HG02798 (cell line): ENCODE measurements at regions not wholly inside any gene's neighbourhood (a gene's known extent, or its start where the extent isn't known, plus 50 kb on each side); places are given as distances from the start of the nearest gene placed in this dataset.
"Not testable (repeated sequence)": the region's sequence is repeated elsewhere in the genome, so short reads cannot be mapped to it uniquely, and the experiment has no call there.

Experiments used
- ATAC-seq: cut with Tn5 transposase; IDR thresholded peaks from one replicate; pipeline ENCODE4 v1.9.1; 2021; ENCODE audit warnings: mild to moderate bottlenecking; ENCODE audit not compliant: unreplicated experiment, poor library complexity

DNA sequence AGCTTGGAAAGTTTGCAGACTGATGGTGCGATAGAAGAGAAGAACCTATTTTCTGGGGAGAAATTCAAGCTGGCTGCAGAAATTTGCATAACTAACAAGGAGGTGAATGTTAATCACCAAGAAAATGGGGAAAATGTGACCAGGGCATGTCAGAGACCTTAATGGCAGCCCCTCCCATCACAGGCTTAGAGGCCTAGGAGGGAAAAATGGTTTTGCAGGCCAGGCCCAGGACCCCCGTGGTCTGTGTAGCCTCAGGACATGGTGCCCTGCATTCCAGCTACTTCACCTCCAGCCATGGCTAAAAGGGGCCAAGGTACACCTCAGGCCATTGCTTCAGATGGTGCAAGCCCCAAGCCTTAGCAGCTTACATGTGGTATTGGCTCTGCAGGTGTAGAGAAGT lies 207.1 kb upstream of the CXorf66 start:
- ATAC-seq: no peak

DNA sequence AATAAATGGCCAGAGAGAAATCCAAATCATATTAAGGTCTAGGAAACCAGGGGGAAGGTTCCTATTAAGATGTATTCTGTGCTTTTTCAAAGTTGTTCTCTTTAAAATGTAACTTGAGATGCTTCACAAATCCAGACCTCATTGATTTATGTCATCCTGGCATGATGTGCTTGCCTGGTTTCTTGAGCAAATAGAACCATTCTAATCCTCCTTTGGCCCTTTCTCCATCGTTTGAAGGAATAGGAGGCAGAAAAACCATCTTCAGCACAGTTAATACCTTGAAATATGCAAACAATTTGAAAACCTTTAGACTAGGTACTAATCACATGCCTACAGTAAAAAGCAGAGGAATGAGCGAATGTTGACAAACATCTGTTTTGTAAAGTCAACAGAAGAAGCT lies 202.2 kb upstream of the CXorf66 start:
- ATAC-seq: no peak

DNA sequence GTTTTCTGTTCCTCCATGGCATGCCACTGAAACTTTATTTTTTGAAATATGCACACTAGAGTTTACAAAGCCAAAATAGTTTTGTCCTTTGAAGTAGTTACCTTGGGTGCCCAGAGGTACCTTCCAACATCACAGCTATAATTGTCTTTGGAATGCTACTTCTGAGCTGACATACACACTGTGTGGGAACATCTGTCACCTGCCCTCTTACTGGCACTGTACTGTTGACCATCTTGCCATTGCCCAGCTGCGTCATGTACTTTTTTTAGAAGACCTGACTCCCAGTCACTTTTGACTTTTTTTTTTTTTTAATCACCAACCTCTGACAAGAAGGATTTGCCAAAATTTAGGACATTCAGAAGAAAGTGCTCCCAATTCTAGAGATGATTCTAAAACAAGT lies 200.5 kb upstream of the CXorf66 start:
- ATAC-seq: no peak

DNA sequence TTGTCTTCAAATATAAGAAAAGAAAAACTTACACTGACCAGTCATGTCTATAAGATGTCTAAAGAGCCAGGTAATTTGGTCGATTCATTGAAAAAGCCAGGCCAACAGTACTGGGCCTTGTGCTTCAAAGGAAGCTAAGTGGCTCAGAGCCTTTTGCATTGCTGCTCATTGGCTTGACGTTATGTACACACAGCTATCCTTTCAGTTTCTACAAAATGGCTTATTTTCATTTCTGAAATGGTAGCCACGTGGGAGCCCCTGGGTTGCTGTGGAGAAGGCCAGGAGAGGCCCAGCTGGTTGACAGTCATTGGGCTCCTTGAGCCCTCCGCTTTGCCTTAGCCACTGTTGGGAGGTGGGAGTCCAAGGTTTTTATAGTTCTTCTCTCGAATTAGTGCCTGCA lies 199.1 kb upstream of the CXorf66 start:
- no peak for ATAC-seq

DNA sequence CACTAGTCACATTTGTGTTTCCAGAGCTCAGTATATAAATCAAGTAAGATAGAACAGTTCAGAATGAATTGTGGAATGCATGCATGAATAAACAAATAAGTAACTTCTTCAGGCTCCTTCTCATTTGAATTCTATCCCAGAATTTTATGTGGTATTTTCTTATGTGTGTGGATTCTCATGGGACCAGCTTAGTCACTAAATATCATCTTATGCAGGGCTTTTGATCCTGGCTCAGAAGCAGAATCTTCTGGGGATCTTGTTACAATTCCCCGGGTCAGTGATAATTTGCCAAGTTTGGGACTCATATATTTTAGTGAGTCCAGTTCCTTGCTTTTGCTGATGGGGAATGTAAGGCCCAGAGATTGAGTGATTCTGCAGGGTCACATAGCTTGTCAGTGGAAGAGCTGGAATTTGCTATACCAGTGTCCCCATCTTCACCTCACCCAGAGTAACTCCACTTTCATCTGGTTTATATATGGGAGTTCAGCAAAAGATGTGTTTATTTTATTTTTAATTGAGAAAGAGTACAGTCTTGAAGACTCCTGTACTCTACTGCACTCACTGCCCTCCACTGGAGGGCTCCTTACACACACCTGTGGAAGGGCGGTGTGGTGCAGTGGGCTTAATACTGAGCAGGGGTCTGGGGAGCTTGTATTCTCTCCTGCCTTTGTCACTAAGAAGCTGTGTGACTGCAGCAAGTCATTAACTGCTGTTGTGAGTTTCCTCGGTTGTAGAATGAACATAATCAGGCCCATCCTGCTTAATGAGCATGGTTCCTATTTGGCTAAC lies 198.2 kb upstream of the CXorf66 start:
- no peak for ATAC-seq

DNA sequence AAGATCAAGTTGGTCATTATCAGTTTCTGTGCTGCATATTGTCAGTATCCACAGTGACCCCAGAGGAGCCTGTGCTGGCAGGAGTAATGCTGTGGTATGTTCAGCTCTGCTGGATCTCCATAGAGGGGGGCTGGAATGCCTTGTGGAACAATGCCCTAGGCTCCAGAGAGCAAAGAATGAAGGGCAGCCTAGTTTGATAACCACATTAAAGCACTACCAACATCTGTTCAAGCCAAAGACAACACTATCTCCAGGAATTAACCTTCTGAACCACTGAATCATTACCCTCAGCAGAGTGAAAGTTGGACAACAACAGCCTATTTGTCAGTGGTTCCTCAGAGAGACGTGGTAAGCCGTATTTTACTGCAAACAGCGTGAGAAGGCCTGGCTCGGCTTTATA lies 192.3 kb upstream of the CXorf66 start:
- ATAC-seq: no peak

DNA sequence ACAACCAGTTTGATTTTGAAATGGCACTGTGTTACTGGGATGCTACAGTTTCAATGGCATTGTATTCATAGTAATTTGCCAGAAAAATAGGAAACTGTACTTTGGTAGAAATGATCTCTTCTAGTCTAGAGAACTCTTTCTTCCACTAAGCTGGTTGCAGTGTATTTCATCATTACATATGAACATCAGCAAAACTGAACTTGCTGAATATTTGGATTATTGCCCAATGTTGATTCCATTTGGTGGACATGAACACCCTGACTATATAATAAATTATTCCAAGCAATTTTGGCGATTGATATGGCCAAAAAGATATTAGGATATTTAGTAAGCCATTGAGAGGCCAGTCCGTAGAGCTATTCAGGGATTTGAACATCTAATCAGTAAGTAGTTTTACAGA lies 191.8 kb upstream of the CXorf66 start:
- no peak for ATAC-seq

DNA sequence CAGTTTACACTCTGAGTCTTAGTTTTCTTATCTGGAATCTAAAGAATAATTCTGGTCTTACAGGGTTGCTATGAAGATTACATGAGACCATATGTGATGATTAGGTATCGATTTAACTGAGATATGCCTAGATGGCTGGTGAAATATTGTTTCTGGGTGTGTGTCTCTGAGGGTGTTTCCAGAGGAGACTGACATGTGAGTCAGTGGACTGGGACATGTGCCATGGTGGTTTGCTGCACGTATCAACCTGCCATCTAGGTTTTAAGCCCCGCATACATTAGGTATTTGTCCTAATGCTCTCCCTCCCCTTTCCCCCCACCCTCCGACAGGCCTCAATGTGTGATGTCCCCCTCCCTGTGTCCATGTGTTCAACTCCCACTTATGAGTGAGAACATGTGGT lies 186.0 kb upstream of the CXorf66 start:
- ATAC-seq: no peak

DNA sequence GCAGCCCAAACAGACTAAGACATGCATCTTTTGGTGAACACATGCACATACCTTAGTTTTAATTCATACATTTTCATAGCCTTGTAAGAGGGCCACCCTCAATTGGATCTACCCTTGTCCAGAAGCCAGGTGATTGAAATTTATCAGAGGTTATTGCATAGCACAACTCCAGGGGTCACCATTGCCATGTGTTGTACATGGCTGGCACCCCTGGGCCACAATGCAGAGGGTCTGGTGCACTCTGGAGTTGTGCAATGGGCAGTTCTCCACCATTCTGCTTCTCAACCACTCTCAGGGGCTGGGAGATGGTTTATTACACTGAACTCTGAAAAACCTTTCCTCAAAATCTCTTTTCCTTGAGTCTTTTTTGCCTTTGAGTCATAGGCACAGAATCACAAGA lies 184.4 kb upstream of the CXorf66 start:
- ATAC-seq: no peak

DNA sequence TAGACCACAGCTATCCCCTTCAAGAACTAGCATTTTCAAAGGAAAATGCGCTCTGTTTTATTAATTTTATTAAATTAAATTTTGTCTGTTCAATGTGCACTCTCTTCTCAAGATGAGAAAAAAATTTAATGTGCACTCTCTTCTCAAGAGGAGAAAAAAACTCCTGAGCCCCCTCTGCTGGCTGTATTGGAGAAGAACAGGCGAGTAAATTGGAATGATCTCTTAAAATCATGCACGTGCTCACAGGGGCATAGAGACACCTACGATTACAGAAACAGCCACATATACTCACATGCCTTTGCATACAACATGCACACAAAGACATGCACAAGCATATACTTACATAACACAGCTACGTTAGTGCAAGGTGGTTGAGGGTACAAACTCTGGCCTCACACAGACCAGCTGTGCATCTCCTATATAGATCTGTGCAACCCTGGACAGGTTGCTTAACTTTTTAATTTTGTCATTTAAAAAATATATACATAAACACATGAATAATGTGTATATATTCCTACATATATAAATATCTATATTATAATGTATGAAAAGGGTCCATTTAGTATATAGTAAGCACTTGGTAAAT lies 176.2 kb upstream of the CXorf66 start:
- ATAC-seq: no peak

DNA sequence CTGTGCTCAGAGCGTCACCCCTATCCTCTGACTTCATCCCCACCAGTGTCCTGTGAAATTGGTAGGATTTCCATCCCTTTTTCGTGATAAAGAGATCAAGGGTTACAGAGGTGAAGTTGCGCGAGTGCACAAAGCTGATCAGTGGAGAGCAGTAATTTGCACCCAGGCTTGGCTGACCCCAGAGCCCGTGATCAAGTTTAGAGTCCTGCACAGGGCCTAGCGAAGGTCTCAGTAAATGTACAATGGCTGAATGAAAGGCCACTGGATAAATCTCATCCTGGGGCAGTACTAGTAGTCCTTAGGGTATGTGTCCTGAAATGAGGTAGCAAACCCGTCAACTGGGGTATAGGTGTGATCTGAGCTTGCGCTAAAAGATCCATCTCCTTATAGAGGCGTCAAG lies 173.2 kb upstream of the CXorf66 start:
- ATAC-seq: not testable (repeated sequence)

DNA sequence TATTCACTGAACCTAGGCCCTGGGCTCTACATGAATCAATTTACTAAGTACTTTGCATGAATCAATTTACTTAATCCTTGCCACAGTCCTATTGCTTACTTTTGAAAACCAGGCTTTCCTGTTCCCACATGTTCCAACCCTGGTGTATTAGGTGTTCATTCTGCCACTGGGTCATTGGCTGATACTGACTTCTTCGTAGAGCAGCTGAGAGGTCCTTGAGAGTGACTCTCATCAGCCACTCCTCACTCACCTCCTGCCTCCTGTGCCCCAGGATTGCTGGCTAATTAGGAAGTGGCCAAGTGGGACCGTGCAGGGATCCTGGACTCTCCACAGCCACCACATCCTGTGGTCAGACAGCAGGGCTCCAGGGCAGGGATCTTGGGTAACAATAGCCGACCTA lies 172.7 kb upstream of the CXorf66 start:
- ATAC-seq: not testable (repeated sequence)

DNA sequence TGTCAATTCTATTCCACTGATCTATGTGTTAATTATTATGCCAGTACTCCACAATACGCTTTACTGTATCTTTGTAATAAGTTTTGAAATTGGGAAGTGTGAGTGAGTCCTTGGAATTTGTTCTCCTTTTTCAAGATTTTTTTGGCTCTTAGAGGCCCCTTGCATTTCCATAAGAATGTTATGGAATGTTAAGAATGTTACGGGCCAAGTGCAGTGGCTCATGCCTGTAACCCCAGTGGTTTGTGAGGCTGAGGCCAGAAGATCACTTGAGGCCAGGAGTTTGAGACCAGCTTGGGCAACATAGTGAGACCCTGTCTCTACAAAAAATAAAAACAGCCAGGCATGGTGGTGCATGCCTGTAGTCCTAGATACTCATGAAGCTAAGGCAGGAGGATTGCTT lies 167.6 kb upstream of the CXorf66 start:
- ATAC-seq: no peak

DNA sequence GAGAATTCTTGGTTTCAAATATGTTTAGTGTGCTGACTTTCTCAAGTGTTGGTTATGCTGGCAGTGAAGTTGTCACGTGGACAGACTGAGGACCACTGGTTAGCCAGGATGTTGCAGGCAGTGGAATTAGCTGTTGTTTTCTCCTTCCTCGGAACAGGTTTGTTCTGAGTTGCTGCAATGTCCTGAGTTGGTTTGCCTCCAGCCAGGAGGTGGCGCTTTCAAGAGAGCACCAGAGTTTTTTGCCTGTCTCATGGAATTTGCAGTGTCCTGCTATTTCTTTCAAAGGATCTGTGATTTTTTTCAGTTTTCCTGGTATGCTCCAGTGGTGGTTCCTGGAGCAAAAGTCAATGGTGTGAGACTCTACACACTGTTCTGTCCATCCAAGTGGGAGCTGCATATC lies 158.1 kb upstream of the CXorf66 start:
- no peak for ATAC-seq

DNA sequence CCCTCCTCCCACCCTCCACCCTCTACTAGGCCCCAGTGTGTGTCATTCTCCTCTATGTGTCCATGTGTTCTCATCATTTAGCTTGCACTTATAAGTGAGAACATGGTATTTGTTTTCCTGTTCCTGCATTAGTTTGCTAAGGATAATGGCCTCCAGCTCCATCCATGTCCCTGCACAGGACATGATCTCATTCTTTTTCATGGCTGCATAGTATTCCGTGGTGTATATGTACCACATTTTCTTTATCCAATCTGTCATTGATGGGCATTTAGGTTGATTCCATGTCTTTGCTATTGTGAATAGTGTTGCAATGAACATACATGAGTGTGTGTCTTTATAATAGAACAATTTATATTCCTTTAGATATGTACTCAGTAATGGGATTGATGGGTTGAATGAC lies 148.7 kb upstream of the CXorf66 start:
- ATAC-seq: not testable (repeated sequence)

DNA sequence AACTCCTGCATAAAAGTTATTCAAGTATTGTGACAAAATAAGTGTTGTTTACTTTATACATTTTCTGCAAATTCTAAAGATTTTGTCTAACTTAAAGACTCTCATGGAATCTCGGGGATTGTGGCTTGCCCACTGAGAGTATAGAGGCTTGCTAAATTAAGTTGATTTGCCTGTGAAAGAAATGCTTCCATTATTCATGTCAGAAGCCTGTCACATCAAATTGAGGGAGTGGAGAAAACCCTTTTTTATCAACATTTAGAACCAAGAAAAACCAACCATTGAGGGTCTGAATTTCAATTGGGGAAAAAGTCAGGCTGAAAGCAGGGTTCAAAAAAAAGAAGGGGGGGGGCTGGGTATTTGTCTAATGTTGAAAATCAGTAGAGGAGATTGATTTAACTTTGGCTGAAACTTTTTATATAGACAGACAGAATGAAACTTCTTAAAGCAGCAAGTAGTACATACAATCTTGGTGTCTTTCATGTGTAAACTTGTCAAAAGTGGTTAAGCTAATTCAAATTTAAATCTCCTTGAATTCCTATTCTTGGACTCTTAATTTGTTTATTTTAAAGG lies 144.8 kb upstream of the CXorf66 start:
- no peak for ATAC-seq

DNA sequence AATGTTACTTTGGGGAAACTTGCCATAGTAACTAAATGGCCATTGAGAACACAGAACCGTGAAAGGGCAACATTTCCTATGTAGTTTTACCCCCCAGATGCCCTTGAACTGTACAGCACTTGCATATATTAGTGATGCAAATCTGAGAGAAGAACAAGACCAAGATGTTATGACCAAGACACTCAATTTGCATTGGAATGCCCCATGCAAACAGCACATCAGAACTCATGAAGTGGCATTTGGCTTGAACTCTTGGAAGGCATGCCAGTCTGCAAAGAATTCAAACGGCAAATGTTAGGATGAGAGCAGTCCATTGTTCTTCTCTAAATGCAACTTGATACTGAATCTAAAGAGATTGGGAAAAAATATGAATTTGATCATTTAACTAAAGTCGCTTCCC lies 139.4 kb upstream of the CXorf66 start:
- no peak for ATAC-seq

DNA sequence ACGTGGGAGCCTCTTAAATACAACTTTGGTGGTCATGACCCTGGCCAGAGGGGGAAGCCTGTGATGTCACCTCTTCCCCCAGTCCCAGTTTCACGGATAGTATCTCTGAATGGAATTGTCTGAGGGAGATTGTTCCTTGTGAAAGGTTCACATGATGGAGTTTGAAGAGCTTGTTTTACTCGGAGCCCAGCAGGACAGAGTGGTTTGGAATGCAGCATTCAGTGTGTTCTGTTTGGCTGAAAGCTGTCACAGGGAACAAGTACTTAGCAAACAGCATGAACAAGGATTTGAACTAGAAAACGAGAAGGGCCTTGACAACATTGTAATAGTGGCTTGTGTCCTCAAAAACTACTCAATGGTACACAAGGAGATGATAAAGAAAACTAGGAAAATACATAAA lies 133.9 kb upstream of the CXorf66 start:
- no peak for ATAC-seq

DNA sequence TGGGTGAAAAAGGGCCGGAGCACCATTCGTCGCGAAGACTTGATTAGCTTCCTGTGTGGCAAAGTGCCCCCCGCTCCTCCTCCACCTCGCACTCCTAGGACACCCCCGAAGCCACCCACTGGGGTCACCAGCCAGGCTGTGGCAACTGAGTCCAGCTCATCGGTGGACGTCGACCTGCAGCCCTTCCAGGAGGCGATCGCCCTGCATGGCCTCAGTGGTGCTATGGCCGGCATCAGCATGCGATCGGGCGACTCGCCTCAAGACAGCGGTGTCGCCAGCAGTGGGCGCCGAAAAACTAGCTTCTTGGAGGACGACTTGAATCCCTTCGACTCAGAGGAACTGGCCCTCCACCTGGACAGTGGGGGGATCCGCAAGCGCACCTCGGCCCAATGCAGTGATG lies 126.8 kb upstream of the CXorf66 start:
- no peak for ATAC-seq

DNA sequence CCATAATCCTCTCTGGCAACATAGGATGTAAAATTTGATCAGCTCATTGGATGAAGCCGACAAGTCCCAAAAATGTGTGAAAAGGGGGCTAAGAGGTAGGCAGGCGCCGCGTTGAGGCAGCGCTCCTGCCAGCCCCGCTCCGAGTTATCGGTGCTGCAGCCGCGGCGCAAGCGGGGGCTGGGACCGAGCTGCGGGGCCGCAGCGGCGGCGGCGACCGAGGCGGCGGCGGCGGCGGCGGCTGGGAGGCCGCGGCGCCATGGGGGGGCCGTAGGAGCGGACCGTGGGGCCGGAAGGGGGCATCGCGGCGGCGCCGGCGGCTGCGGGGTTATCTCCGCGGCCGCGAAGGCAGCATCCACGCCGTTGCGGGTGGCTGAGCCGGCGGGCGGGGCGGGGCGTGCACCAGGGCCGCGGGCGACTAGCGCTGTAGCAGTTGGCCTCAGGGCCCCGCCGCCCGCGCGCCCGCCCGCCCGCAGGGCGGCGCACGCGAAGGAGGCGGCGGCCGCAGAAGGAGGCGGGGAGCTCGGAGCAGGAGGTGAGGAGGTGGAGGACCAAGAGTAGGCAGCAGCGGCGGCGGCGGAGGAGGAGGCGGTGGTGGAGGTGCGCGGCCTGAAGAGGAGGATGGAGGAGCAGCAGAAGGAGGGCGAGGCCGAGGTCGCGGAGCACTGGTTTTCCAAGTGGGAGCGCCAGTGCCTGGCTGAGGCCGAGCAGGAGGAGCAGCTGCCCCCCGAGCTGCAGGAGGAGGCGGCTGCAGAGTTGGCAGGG lies 126.0 kb upstream of the CXorf66 start:
- peak; percentile 91 for ATAC-seq

DNA sequence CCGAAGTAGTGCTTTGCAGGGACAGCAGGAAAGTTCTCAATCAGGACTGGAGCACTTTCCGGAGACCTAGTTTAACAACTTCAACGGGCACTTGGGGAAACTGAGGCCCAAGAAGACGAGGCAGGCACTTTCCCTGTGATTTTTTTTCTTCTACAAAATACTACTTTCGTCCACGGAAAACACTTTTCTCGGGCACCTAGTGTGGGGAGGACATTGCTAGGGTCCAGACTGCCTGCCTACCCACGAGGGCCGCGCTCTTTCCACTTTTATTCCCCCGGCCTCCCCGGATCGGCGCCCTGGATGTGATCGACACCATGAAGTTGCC lies 125.4 kb upstream of the CXorf66 start:
- no peak for ATAC-seq
